HG03108 (cell line): ENCODE measurements at regions not wholly inside any gene's neighbourhood (a gene's known extent, or its start where the extent isn't known, plus 50 kb on each side); places are given as distances from the start of the nearest gene placed in this dataset.

Source experiments
- ATAC-seq: cut with Tn5 transposase; IDR thresholded peaks from one replicate; pipeline ENCODE4 v1.9.1; 2021; ENCODE audit warnings: moderate library complexity; ENCODE audit not compliant: unreplicated experiment

DNA sequence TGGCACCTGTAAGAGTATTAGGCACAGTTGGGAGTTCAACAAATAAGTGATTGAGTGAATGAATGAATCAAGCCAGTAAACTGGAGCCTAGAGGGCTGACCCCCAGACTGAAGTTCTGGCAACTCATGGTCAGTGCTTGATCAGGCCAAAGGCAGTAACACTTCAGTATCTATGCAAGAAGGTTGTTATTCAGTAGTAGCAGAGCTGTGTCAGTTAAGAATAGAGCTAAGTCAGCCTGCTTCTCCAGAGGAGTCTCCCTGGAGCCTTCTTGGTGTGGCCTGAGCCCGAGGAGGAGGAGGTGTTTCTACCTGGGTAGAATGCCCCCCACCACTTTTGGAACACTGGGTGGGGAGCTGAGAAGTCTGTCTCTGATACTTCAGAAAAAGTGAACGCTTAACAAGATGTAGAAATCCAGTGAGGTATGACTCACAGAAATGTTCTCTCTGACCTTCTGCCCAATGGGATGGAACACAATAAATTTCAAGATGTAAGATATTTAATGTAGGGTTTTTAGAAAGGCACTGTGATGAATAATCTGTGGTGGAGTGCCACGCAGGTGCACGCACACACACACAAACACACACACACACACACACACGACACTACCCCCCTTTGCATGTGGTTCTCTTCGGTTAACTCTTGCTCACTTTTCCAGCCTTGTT lies 219.9 kb downstream of the HIPK3 start:
- no peak for ATAC-seq

GRCh38 chr11:33475993-33476392 lies 218.8 kb downstream of the HIPK3 start:
- no peak for ATAC-seq

DNA sequence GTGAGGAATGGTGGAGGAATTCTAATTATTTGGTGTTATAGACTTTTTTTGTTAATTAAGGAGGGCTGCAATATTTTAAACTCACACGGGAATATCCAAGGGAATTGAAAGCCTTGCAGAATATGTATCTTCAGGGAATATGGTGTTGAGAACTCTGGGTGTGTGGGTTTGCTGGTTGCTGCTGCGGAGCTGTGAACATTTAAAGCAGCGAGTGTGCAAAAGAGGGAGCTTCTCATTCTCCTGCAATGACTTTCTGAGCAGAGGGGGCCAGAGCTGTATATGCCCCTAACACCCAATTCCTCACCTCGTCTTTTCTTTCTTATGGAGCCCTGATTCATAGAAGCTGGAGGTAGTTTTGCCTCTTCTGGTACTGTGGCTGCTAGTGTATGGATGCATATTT lies 217.7 kb downstream of the HIPK3 start:
- ATAC-seq: no peak

DNA sequence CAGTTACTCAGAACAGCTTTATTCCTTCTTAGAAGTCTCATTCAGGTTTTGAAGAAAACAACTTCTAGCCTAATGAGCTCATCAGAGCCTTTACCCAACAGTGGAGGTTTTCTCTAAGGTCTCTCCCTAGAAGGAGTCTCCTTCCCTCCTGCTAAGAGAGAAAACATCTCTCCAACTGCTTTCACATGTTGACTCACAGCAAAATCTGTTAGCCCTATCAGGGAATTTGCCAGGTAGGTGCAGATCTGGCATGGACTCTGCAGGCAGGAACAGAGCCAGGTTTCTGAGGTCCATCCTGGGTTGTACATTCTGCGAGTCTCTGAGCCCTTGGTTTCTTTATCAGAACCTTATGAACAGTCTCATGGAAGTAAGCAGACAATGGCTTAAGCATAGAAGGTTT lies 214.4 kb downstream of the HIPK3 start:
- no peak for ATAC-seq

GRCh38 chr11:33467966-33468365 lies 210.8 kb downstream of the HIPK3 start:
- ATAC-seq: no peak

DNA sequence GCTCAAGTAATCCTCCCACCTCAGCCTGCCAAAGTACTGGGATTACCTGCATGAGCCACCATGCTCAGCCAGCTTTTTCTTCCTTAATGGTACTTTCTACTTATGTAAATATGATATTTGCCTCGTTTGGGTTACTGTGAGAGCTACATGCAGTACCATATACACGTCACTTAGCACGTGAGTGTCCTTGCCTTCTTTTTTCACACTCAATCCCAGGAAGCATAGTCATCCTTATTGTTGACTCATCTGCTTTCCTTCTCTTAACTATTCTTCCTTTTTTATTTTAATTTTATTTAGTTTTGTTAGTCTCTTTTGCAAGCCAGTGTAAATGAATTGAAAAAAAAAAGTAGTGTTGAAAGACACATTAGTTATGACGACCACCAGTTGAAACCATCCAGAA lies 205.9 kb downstream of the HIPK3 start:
- no peak for ATAC-seq

DNA sequence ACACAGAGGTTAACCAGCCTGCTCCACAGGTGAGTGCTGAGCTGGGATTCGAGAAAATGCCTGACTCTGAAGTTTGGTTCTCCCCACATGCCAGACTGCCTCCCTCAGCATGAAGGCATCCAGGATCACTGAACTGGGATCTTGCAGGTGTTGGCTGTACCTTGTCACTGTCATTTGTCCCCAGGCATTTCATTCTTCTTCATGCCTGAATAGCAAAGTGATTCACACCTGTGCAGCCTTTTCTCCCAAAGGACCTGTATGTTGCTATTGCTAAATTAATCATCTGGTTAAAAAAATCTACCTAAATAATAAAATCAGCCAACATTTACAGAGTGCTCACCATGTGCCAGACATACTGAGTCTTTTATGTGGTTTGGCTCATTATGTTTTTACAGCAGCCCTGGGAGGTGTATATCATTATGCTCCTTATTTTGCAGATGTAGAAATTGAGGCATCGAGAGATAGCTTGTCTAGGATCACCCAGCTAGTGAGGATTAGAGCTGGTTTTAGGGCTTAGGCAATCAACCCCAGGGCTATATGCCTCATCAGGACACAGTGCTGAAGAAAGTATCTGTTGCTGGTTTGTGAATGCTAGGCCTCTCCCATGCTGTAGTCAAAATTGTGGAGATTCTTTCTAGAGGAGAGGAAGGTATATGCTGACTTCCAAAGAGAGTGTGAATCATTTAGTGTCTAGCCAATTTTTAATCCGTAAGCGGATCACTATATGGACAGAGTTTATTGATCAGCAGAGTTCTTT lies 204.4 kb downstream of the HIPK3 start:
- ATAC-seq: no peak

- ATAC-seq: no peak
Observed at GRCh38 chr11:33457948-33458347, 200.8 kb downstream of the HIPK3 start.

DNA sequence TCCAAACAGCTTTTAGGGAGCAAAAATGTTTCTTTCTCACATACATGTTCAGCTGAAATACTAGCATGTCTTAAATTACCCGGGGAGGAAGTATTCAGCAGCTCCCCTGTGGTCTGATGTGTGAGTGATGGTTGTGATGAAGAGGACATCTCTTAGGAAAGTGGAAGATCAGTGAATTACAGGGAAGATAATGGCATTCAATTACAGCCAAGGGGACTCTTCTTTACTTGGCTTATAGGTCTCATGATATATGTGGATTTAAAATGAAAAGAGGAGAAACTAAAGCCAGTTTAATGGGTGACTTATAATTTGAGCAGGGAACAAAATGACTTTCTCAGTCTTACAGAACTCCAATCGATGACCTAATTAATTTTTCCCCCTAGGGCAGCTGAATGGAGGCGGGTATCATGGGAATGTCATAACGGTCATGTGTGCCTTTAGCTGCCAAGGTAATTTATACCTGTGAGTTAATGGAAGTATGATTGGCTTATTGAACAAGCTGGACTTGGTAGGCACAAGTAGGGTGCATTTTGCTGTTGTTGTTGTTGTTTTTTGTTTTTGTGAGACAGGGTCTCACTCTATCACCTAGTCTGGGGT lies 198.8 kb downstream of the HIPK3 start:
- no peak for ATAC-seq

DNA sequence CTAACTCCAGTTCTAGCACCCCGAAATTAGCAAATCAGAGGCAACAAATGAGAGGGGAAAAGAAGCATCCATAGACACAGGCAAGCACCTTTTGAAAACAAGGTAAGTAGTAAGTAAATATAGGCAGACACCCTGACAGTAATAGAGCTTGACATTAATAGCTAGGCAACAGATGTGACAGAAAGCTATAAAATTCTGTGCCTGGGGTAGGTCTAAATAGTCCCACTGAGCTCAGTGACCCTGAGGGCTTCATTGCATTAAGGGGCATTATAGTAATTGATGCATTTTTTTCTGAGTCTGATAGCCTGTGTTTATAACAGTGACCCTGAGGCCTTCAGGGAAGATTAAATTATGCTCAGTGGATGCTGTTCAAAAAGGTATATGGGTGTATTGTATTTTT lies 197.1 kb downstream of the HIPK3 start:
- no peak for ATAC-seq

GRCh38 chr11:33452836-33453624 lies 195.8 kb downstream of the HIPK3 start:
- no peak for ATAC-seq

DNA sequence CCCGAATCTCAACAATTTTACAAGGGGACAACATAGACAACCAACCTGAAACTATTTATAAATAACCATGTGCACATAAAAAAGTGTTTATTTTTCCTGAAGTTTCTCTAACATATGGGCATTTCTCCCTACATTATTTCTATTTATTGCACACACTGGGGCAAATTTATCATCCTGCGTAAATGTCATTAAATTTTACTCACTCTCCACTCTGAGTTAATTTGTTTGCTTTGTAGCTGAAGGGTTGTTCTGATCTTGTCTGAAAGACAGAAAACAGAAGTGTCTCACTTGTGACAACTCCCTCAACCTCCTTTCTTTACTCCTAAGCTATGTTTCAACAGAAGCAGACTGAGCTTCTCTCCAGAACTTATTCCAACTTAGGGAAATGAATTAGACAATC lies 194.2 kb downstream of the HIPK3 start:
- ATAC-seq: no peak

DNA sequence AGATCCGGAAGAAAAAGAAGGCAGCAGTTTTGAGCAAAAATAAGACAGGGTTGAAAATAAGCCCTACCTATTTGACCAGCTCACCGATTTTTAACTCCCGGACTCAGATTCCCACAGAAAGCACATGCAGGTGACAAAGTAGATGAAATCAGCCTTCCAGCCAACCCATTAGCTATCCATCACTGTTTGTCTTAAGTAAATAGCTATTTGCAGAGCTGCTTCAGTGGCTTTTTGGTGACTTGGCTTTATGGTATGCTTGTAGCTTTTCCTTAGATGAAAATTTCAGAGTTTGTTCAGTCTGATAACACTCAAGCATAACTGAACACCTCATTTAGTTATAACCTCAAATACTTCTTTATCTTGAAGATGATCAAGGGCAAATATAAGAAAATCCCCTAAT lies 192.6 kb downstream of the HIPK3 start:
- no peak for ATAC-seq

GRCh38 chr11:33448461-33449130 lies 191.4 kb downstream of the HIPK3 start:
- ATAC-seq: no peak

DNA sequence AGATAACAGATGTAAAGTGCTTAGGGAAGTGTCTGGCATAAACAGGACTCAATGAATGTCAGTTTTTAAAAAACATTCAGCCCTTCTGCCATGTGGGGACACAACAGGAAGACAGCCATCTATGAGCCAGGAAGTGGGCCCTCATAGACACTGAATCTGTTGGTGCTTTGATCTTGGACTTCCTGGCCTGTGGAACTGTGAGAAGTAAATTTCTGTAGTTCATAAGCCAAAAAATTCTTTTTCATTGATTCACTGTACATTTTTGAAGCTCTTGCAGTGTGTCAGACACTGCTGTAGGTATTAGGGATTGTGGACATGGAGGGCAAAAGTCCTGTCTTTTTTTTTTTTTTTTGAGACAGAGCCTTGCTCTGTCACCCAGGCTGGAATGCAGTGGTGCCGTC lies 188.6 kb downstream of the HIPK3 start:
- no peak for ATAC-seq

DNA sequence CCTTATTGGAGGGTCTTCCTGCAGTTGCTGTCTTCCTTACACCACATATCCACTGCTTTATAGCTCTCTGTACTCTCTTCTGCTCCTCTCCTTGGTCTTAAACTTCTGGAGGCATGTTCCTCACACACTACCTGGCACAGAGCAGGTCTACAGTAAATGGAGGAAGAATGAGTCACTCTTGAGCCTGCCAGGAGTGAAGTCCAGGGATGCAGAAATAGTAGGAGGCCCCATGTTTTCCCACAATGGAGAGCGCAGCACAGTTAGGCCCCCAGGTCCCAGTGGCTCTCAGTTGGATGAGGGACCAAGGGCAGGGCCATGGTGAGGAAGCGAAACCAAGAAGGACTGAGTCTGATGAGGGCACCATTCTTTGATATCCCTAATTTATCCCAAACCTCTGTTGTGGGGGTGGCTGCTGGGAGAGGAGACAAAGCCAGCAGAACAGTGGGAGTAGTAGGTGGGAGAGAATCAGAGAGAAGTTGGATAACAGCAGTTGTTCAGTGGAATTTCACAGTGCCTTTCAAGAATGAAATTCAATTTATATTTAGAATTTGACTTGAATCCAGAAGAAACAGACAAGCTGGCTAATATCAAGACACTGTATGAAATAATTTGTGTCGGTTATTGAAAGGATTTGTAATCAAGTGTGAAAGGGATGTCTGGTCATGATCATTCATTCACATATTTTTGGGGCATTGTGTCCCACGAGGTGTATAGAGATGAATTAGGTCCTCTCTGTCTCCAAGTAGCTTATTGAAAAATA lies 187.8 kb downstream of the HIPK3 start:
- no peak for ATAC-seq

GRCh38 chr11:33443684-33444083 lies 186.5 kb downstream of the HIPK3 start:
- no peak for ATAC-seq

- no peak for ATAC-seq
Observed at GRCh38 chr11:33438301-33438700, 181.1 kb downstream of the HIPK3 start.

DNA sequence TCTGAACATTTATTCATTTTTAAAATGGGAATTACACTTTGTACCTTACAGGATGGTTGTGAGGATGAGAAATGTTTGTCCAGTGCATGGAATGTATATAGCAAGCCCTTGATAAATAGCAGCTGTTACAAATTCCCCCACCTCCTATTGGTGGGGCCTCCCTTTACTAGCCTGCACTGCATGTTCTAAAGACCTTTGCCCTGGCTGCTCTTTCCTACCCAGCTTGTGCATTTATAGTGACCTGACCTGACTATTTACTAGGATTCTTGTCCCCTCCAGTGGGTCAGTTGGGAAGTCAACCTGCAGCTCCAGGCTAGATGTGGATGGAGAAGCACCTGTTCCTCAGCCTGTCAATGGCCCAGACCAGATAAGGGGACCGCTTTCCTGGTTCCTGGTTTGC lies 180.3 kb downstream of the HIPK3 start:
- no peak for ATAC-seq

DNA sequence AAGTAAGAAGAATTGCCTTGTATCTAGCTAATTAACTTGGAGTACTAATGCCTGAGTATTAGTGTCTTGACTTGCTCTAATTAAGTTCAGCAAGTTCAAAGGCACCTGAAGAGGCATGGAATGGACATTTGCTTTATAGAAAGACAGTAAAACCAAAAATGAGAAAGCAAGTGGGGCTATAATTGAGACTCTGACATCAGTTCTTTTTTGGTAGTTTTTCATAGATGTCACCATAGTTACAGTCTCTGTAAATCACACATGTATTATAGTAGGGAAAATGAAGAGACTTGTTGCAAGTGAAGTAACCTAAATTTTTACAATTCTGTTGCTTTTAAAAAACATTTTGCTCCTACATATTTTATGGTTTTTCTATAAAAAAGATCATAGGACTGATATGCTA lies 178.0 kb downstream of the HIPK3 start:
- no peak for ATAC-seq
